Mesenchymal stem cell (in vitro differentiated cells and primary cell): ENCODE measurements at regions not wholly inside any gene's neighbourhood (a gene's known extent, or its start where the extent isn't known, plus 50 kb on each side); places are given as distances from the start of the nearest gene placed in this dataset.

ENCODE experiments used
- DNase-seq: peaks from one replicate; pipeline ENCODE4 v3.0.0-alpha.2; 2013
- H2AFZ ChIP-seq: one replicate; pipeline ENCODE4 v1.6.1; 2013; ENCODE audit warnings: low read depth, mild to moderate bottlenecking, control low read depth, inconsistent platforms, low read length, moderate library complexity
- H2AK5ac ChIP-seq: 2 replicates; pipeline ENCODE4 v1.6.1; 2013; ENCODE audit warnings: low read length, moderate library complexity, mild to moderate bottlenecking, inconsistent platforms; ENCODE audit not compliant: severe bottlenecking
- H2BK120ac ChIP-seq: one replicate; pipeline ENCODE4 v1.6.1; 2013; ENCODE audit warnings: low read depth, mild to moderate bottlenecking, inconsistent platforms, low read length, moderate library complexity
- H2BK12ac ChIP-seq, 2 experiments: one replicate each; pipeline ENCODE4 v1.6.1; 2013; ENCODE audit warnings: inconsistent platforms in 2 of 2, low read length in 2 of 2, mild to moderate bottlenecking in 2 of 2, moderate library complexity in 2 of 2, control low read depth in 1 of 2
- H2BK15ac ChIP-seq: one replicate; pipeline ENCODE4 v1.6.1; 2013; ENCODE audit warnings: mild to moderate bottlenecking, low read depth, inconsistent platforms; ENCODE audit not compliant: poor library complexity, severe bottlenecking
- H2BK5ac ChIP-seq: 2 replicates; pipeline ENCODE4 v1.6.1; 2013; ENCODE audit warnings: low read depth, mild to moderate bottlenecking, low read length, control low read depth, inconsistent platforms; ENCODE audit not compliant: poor library complexity, severe bottlenecking
- H3K14ac ChIP-seq, 2 experiments: one replicate each; pipeline ENCODE4 v1.6.1; 2013; ENCODE audit warnings: inconsistent platforms in 2 of 2, low read length in 2 of 2, control low read depth in 1 of 2, mild to moderate bottlenecking in 1 of 2, moderate library complexity in 1 of 2
- H3K18ac ChIP-seq, 2 experiments: one replicate each; pipeline ENCODE4 v1.6.1; 2013; ENCODE audit warnings: inconsistent platforms in 2 of 2, low read length in 2 of 2, control low read depth in 1 of 2, low read depth in 1 of 2, mild to moderate bottlenecking in 1 of 2
- H3K23ac ChIP-seq, 2 experiments: one replicate each; pipeline ENCODE4 v1.6.1; 2013; ENCODE audit warnings: inconsistent platforms in 2 of 2, low read length in 2 of 2, mild to moderate bottlenecking in 2 of 2, moderate library complexity in 2 of 2, control low read depth in 1 of 2
- H3K27ac ChIP-seq: 2 replicates; pipeline ENCODE4 v1.5.1; 2013; ENCODE audit warnings: mild to moderate bottlenecking, moderate library complexity, low read length, control low read depth, inconsistent platforms; ENCODE audit not compliant: poor library complexity, severe bottlenecking
- H3K27me3 ChIP-seq, 2 experiments: 2 replicates each; pipeline versions ENCODE4 v1.6.1 to v1.7.0; 2013; ENCODE audit warnings: low read length in 2 of 2, mild to moderate bottlenecking in 2 of 2, moderate library complexity in 2 of 2, control low read depth in 1 of 2, inconsistent platforms in 1 of 2; ENCODE audit not compliant: control insufficient read depth in 1 of 2, insufficient read depth in 1 of 2
- H3K36me3 ChIP-seq, 2 experiments: 2 replicates each; pipeline versions ENCODE4 v1.6.1 to v1.7.0; 2013; ENCODE audit warnings: low read length in 2 of 2, control low read depth in 1 of 2, inconsistent platforms in 1 of 2, low read depth in 1 of 2, mild to moderate bottlenecking in 1 of 2; ENCODE audit not compliant: insufficient read depth in 2 of 2, control insufficient read depth in 1 of 2
- H3K4ac ChIP-seq, 2 experiments: one replicate each; pipeline ENCODE4 v1.6.1; 2013; ENCODE audit warnings: inconsistent platforms in 2 of 2, low read length in 2 of 2, mild to moderate bottlenecking in 2 of 2, moderate library complexity in 2 of 2, control low read depth in 1 of 2, low read depth in 1 of 2
- H3K4me1 ChIP-seq: 2 replicates; pipeline ENCODE4 v1.6.1; 2013; ENCODE audit warnings: low read depth, low read length, control low read depth; ENCODE audit not compliant: control insufficient read depth, insufficient read depth
- H3K4me2 ChIP-seq: 2 replicates; pipeline ENCODE4 v1.6.1; 2013; ENCODE audit warnings: low read length, mild to moderate bottlenecking, inconsistent platforms; ENCODE audit not compliant: poor library complexity, severe bottlenecking
- H3K4me3 ChIP-seq, 2 experiments: 2 replicates each; pipeline versions ENCODE4 v1.5.1 to v1.7.0; 2013; ENCODE audit warnings: low read length in 2 of 2, mild to moderate bottlenecking in 2 of 2, control low read depth in 1 of 2, low read depth in 1 of 2; ENCODE audit not compliant: insufficient read depth in 1 of 2
- H3K79me1 ChIP-seq: replicated peaks from 2 replicates; pipeline ENCODE4 v1.6.1; 2013; ENCODE audit warnings: mild to moderate bottlenecking, control low read depth, low read length, inconsistent platforms; ENCODE audit not compliant: poor library complexity, severe bottlenecking
- H3K9ac ChIP-seq: 2 replicates; pipeline ENCODE4 v1.7.0; 2013; ENCODE audit warnings: mild to moderate bottlenecking, low read length, moderate library complexity
- H3K9me3 ChIP-seq: 2 replicates; pipeline ENCODE4 v1.7.0; 2013; ENCODE audit warnings: mild to moderate bottlenecking, low read length; ENCODE audit not compliant: control insufficient read depth
- H4K8ac ChIP-seq: one replicate; pipeline ENCODE4 v1.6.1; 2013; ENCODE audit warnings: inconsistent platforms, mild to moderate bottlenecking, low read length, moderate library complexity
- H4K91ac ChIP-seq: one replicate; pipeline ENCODE4 v1.6.1; 2013; ENCODE audit warnings: mild to moderate bottlenecking, low read length, inconsistent platforms
- WGBS: methylation state at CpG from one replicate; pipeline ENCODE4 v1.1.7; 2013; ENCODE audit warnings: mixed read lengths; 5-methylcytosine and 5-hydroxymethylcytosine counted together

- no peak overlapping the region for H2BK120ac ChIP-seq
- H2BK12ac ChIP-seq, result no peak overlapping the region
- H3K36me3 ChIP-seq, result no peaks in the 10 kb centered on the region
- H3K4me2 ChIP-seq, result no peak overlapping the region
- no peaks in the 10 kb centered on the region for H3K27me3 ChIP-seq
- no peaks in the 10 kb centered on the region for H3K4me1 ChIP-seq
- 97% methylated on average over 1 of the region's 1 CpG for WGBS
- H3K23ac ChIP-seq, result no peak overlapping the region
- no peak overlapping the region for H3K4ac ChIP-seq
- H3K14ac ChIP-seq, result no peak overlapping the region
- no peak overlapping the region for H3K27ac ChIP-seq
- no peak overlapping the region for H4K91ac ChIP-seq
- no peak overlapping the region for H4K8ac ChIP-seq
- no peak overlapping the region for H2BK15ac ChIP-seq
- H2BK5ac ChIP-seq, result no peak overlapping the region
- no peaks in the 10 kb centered on the region for H3K9me3 ChIP-seq
- no peak overlapping the region for H3K18ac ChIP-seq
- H2AFZ ChIP-seq, result no peak overlapping the region
- H3K79me1 ChIP-seq, result no peaks in the 10 kb centered on the region
- peak; percentile 43 for DNase-seq
- H3K9ac ChIP-seq, result no peak overlapping the region
- H2AK5ac ChIP-seq, result no peak overlapping the region
- H3K4me3 ChIP-seq, result no peak overlapping the region
Measured at GRCh38 chr16:65202461-65202860, 80.6 kb upstream of the CDH11 start.

DNA sequence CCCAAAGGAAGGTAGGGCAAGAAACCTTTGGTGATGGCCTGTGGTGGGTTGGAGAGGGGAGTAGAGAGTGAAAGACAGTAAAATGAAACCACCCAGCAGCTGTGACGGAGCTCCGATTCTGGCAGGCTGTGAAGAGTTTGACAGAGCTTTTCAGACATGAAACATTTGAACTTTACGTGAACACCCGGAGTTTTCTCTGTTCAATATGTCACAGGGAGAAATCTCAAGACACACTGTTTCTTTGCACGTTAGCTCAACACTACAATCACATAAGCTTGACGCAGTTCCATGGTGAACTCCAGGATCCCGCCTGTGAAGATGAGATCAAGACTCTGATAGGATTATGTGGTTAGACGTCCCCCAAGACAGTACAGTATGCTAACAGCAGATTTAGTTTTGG is 79.6 kb upstream of the CDH11 start:
- Histone ChIP-seq H3K14ac (no peak overlapping the region), H3K27ac (no peak overlapping the region), H3K36me3 (no peaks in the 10 kb centered on the region), H2BK120ac (no peak overlapping the region), H2AFZ (no peak overlapping the region), H4K8ac (no peak overlapping the region), H2AK5ac (no peak overlapping the region), H4K91ac (no peak overlapping the region), H2BK15ac (no peak overlapping the region), H3K18ac (no peak overlapping the region), H3K23ac (no peak overlapping the region), H2BK12ac (no peak overlapping the region), H3K9me3 (no peaks in the 10 kb centered on the region), H3K9ac (peak overlapping the region; percentile 2), H2BK5ac (no peak overlapping the region), H3K4me1 (no peaks in the 10 kb centered on the region), H3K4ac (no peak overlapping the region), H3K79me1 (no peaks in the 10 kb centered on the region), H3K4me2 (no peak overlapping the region), H3K27me3 (no peaks in the 10 kb centered on the region), H3K4me3 (peak overlapping the region in 1 of 2 experiments; percentile 11)
- no peak for DNase-seq
- 94% methylated on average over 7 of the region's 8 CpGs for WGBS

GRCh38 chr16:65200857-65201256 is 79.0 kb upstream of the CDH11 start:
- DNase-seq, result peak; percentile 31
- H3K79me1 ChIP-seq, result no peaks in the 10 kb centered on the region
- H2BK5ac ChIP-seq, result no peak overlapping the region
- H3K4me2 ChIP-seq, result no peak overlapping the region
- H2AK5ac ChIP-seq, result no peak overlapping the region
- no peak overlapping the region for H2BK120ac ChIP-seq
- no peak overlapping the region for H2BK15ac ChIP-seq
- no peak overlapping the region for H3K27ac ChIP-seq
- no peak overlapping the region for H2AFZ ChIP-seq
- H3K36me3 ChIP-seq, result no peaks in the 10 kb centered on the region
- no peaks in the 10 kb centered on the region for H3K27me3 ChIP-seq
- H3K9ac ChIP-seq, result no peak overlapping the region
- H2BK12ac ChIP-seq, result no peak overlapping the region
- WGBS, result 97% methylated on average over 5 of the region's 5 CpGs
- H3K18ac ChIP-seq, result no peak overlapping the region
- H4K91ac ChIP-seq, result no peak overlapping the region
- no peak overlapping the region for H3K4me3 ChIP-seq
- no peak overlapping the region for H4K8ac ChIP-seq
- no peak overlapping the region for H3K14ac ChIP-seq
- H3K4ac ChIP-seq, result no peak overlapping the region
- H3K23ac ChIP-seq, result no peak overlapping the region
- H3K4me1 ChIP-seq, result no peaks in the 10 kb centered on the region
- no peaks in the 10 kb centered on the region for H3K9me3 ChIP-seq

DNA sequence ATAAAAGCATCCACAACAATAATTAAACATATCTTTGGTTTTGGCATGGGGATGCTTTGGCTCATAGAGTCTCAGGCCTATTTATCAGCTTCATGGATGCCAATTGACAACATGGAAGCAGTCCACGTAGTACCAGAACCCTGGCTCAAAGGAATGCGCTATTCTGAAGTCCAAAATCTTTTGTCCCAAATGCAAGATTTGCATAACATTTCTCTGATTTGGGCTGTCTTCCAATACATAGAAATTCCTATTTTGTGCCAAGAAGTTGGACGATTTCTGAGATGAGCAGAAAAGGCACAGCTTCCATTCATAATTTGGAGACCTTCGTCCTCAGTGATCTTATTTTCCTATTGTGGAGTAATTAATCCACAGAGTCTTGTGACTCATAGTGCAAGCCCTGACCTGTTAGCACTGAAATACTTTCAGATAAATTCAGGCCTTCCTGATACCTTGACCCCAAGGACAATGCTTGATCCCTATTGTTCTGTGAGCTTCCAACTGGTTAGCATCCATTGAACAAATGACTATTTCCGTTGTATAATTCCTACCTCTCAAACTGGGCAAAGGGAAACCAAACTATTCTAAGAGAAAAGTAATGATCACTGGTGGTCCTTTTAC is 78.4 kb upstream of the CDH11 start:
- Histone ChIP-seq H3K18ac (no peak overlapping the region), H3K14ac (no peak overlapping the region), H2AFZ (no peak overlapping the region), H3K9me3 (no peaks in the 10 kb centered on the region), H2AK5ac (no peak overlapping the region), H3K23ac (no peak overlapping the region), H3K27me3 (no peaks in the 10 kb centered on the region), H3K79me1 (no peaks in the 10 kb centered on the region), H3K4ac (no peak overlapping the region), H2BK15ac (no peak overlapping the region), H2BK120ac (no peak overlapping the region), H3K4me1 (no peaks in the 10 kb centered on the region), H2BK5ac (no peak overlapping the region), H3K36me3 (no peaks in the 10 kb centered on the region), H3K27ac (no peak overlapping the region), H2BK12ac (no peak overlapping the region), H3K4me3 (no peak overlapping the region), H4K91ac (no peak overlapping the region), H4K8ac (no peak overlapping the region), H3K9ac (no peak overlapping the region), H3K4me2 (no peak overlapping the region)
- WGBS, result 93% methylated on average over 4 of the region's 5 CpGs
- DNase-seq, result no peak
